HEK293 (cell line): ENCODE measurements at regions not wholly inside any gene's neighbourhood (a gene's known extent, or its start where the extent isn't known, plus 50 kb on each side); places are given as distances from the start of the nearest gene placed in this dataset.

Source experiments
- CTCF ChIA-PET: fragments of 350-600 bp; formaldehyde crosslinking; extraction: SDS; loops from one replicate; lab custom pipeline; 2021; ENCODE audit warnings: antibody characterized with exemption; lab: Yijun Ruan, JAX
- POLR2A ChIA-PET: fragments of 300-600 bp; formaldehyde crosslinking; extraction: SDS; loops from one replicate; lab custom pipeline; 2020; ENCODE audit warnings: antibody characterized with exemption, inconsistent platforms; lab: Yijun Ruan, JAX
- H3K27ac ChIP-seq: fragments of 200-500 bp; sonication (Bioruptor generic); 2 replicates; pipeline ENCODE4 v1.5.1; 2014; ENCODE audit warnings: low read depth, low read length, control low read depth, inconsistent platforms; ENCODE audit errors: extremely low read depth
- H3K36me3 ChIP-seq, 2 experiments: fragments of 200-500 bp in 1 of 2; sonication (Bioruptor generic) in 1 of 2; 1 replicate in 1 of 2; 2 replicates in 1 of 2; pipeline ENCODE4 v1.5.1; 2014 to 2017; ENCODE audit warnings: inconsistent platforms in 2 of 2, low read length in 2 of 2; ENCODE audit not compliant: control insufficient read depth in 2 of 2, insufficient read depth in 1 of 2
- H3K4me1 ChIP-seq: fragments of 200-500 bp; sonication (Bioruptor generic); 2 replicates; pipeline ENCODE4 v1.5.1; 2014; ENCODE audit warnings: mild to moderate bottlenecking, low read length, inconsistent platforms; ENCODE audit not compliant: control insufficient read depth, insufficient read depth
- H3K4me3 ChIP-seq: 2 replicates; pipeline ENCODE4 v1.5.1; 2011; ENCODE audit warnings: low read depth, mild to moderate bottlenecking, control low read depth, low read length, moderate library complexity
- H3K9me3 ChIP-seq: fragments of 200-500 bp; sonication (Bioruptor generic); 2 replicates; pipeline ENCODE4 v1.5.1; 2014; ENCODE audit warnings: low read depth, low read length, inconsistent platforms; ENCODE audit not compliant: control insufficient read depth, insufficient read depth
- ATF2 ChIP-seq: fragments of 450-650 bp; formaldehyde crosslinking; IDR thresholded peaks from 2 replicates; pipeline ENCODE4 v1.5.1; 2016; ENCODE audit warnings: missing biosample characterization, missing genetic modification characterization, low read depth
- GLI2 ChIP-seq: fragments of 450-650 bp; formaldehyde crosslinking; IDR thresholded peaks from 2 replicates; pipeline ENCODE4; 2017; ENCODE audit warnings: missing biosample characterization, missing genetic modification characterization, low read depth, borderline replicate concordance
- GLIS2 ChIP-seq: fragments of 450-650 bp; formaldehyde crosslinking; IDR thresholded peaks from 2 replicates; pipeline ENCODE4 v1.5.1; 2016; ENCODE audit warnings: missing biosample characterization, missing genetic modification characterization
- HOXD13 ChIP-seq: sonication (generic); formaldehyde crosslinking; IDR thresholded peaks from 2 replicates; pipeline ENCODE4 v1.8.0; 2022; ENCODE audit warnings: missing genetic modification reagents, borderline replicate concordance
- KLF16 ChIP-seq: fragments of 450-650 bp; formaldehyde crosslinking; IDR thresholded peaks from 2 replicates; pipeline ENCODE4 v1.5.1; 2017; ENCODE audit warnings: missing biosample characterization, missing genetic modification characterization
- MZF1 ChIP-seq: fragments of 450-650 bp; formaldehyde crosslinking; IDR thresholded peaks from 2 replicates; pipeline ENCODE4 v1.5.1; 2017; ENCODE audit warnings: missing biosample characterization, missing genetic modification characterization, borderline replicate concordance
- SETDB1 ChIP-seq: IDR thresholded peaks from one replicate; pipeline ENCODE4 v1.6.1; 2017; ENCODE audit warnings: mild to moderate bottlenecking, low read length, moderate library complexity, mixed read lengths; ENCODE audit not compliant: insufficient read length
- SP2 ChIP-seq: fragments of 450-650 bp; formaldehyde crosslinking; IDR thresholded peaks from 2 replicates; pipeline ENCODE4 v1.5.1; 2016; ENCODE audit warnings: missing biosample characterization, missing genetic modification characterization
- WT1 ChIP-seq: fragments of 450-650 bp; formaldehyde crosslinking; IDR thresholded peaks from 2 replicates; pipeline ENCODE4 v1.5.1; 2016; ENCODE audit warnings: missing biosample characterization, missing genetic modification characterization
- ZFP3 ChIP-seq: fragments of 450-650 bp; formaldehyde crosslinking; IDR thresholded peaks from 2 replicates; pipeline ENCODE4 v1.5.1; 2016; ENCODE audit warnings: low read depth, missing biosample characterization, missing genetic modification characterization
- ZFP69B ChIP-seq: fragments of 450-650 bp; formaldehyde crosslinking; IDR thresholded peaks from 2 replicates; pipeline ENCODE4 v1.5.1; 2016; ENCODE audit warnings: missing biosample characterization, missing genetic modification characterization
- ZNF146 ChIP-seq: fragments of 450-650 bp; formaldehyde crosslinking; IDR thresholded peaks from 2 replicates; pipeline ENCODE4 v1.5.1; 2016; ENCODE audit warnings: missing biosample characterization, missing genetic modification characterization
- ZNF155 ChIP-seq: fragments of 450-650 bp; formaldehyde crosslinking; IDR thresholded peaks from 2 replicates; pipeline ENCODE4 v1.5.1; 2016; ENCODE audit warnings: missing biosample characterization, missing genetic modification characterization
- ZNF19 ChIP-seq: fragments of 450-650 bp; formaldehyde crosslinking; IDR thresholded peaks from 2 replicates; pipeline ENCODE4; 2016; ENCODE audit warnings: missing biosample characterization, missing genetic modification characterization, low read depth
- ZNF202 ChIP-seq: fragments of 450-650 bp; formaldehyde crosslinking; IDR thresholded peaks from 2 replicates; pipeline ENCODE4 v1.5.1; 2016; ENCODE audit warnings: missing biosample characterization, missing genetic modification characterization, borderline replicate concordance
- ZNF214 ChIP-seq: fragments of 450-650 bp; formaldehyde crosslinking; IDR thresholded peaks from 2 replicates; pipeline ENCODE4 v1.5.1; 2017; ENCODE audit warnings: missing biosample characterization, mild to moderate bottlenecking, missing genetic modification characterization, borderline replicate concordance
- ZNF223 ChIP-seq: fragments of 450-650 bp; formaldehyde crosslinking; IDR thresholded peaks from 2 replicates; pipeline ENCODE4 v1.5.1; 2016; ENCODE audit warnings: missing biosample characterization, missing genetic modification characterization
- ZNF248 ChIP-seq: fragments of 450-650 bp; formaldehyde crosslinking; IDR thresholded peaks from 2 replicates; pipeline ENCODE4 v1.5.1; 2017; ENCODE audit warnings: missing biosample characterization, missing genetic modification characterization
- ZNF501 ChIP-seq: fragments of 450-650 bp; formaldehyde crosslinking; IDR thresholded peaks from 2 replicates; pipeline ENCODE4 v1.5.1; 2016; ENCODE audit warnings: missing biosample characterization, missing genetic modification characterization
- ZNF510 ChIP-seq: fragments of 450-650 bp; formaldehyde crosslinking; IDR thresholded peaks from 2 replicates; pipeline ENCODE4 v1.5.1; 2018; ENCODE audit warnings: mild to moderate bottlenecking, missing genetic modification characterization, missing biosample characterization; ENCODE audit not compliant: insufficient replicate concordance
- ZNF558 ChIP-seq: fragments of 450-650 bp; formaldehyde crosslinking; IDR thresholded peaks from 2 replicates; pipeline ENCODE4 v1.5.1; 2016; ENCODE audit warnings: missing biosample characterization, missing genetic modification characterization
- ZNF600 ChIP-seq: fragments of 450-650 bp; formaldehyde crosslinking; IDR thresholded peaks from 2 replicates; pipeline ENCODE4 v1.5.1; 2016; ENCODE audit warnings: missing biosample characterization, missing genetic modification characterization
- ZNF626 ChIP-seq: fragments of 450-650 bp; sonication (Bioruptor Pico); formaldehyde crosslinking; IDR thresholded peaks from 2 replicates; pipeline ENCODE4 v1.5.1; 2018; ENCODE audit warnings: missing biosample characterization, missing genetic modification characterization, inconsistent platforms
- ZNF664 ChIP-seq: fragments of 450-650 bp; formaldehyde crosslinking; IDR thresholded peaks from 2 replicates; pipeline ENCODE4 v1.5.1; 2016; ENCODE audit warnings: missing biosample characterization, missing genetic modification characterization
- ZNF768 ChIP-seq: fragments of 450-650 bp; formaldehyde crosslinking; IDR thresholded peaks from 2 replicates; pipeline ENCODE4 v1.5.1; 2018; ENCODE audit warnings: missing biosample characterization, mild to moderate bottlenecking, missing genetic modification characterization
- ZSCAN16 ChIP-seq: fragments of 450-650 bp; formaldehyde crosslinking; IDR thresholded peaks from 2 replicates; pipeline ENCODE4 v1.5.1; 2016; ENCODE audit warnings: missing biosample characterization, missing genetic modification characterization
- TF ChIP-seq, protein P1 (sequence below): fragments of 450-650 bp; formaldehyde crosslinking; IDR thresholded peaks from 2 replicates; pipeline ENCODE4 v1.5.1; 2016; ENCODE audit warnings: missing biosample characterization, missing genetic modification characterization
- TF ChIP-seq, protein P2 (sequence below): fragments of 450-650 bp; formaldehyde crosslinking; IDR thresholded peaks from 2 replicates; pipeline ENCODE4 v1.5.1; 2016; ENCODE audit warnings: missing biosample characterization, missing genetic modification characterization
- TF ChIP-seq, protein P3 (sequence below): fragments of 450-650 bp; formaldehyde crosslinking; IDR thresholded peaks from 2 replicates; pipeline ENCODE4; 2016; ENCODE audit warnings: missing biosample characterization, missing genetic modification characterization

GRCh38 chr16:73233329-73233765 is 185.4 kb upstream of the ZFHX3 start:
- ChIA-PET POLR2A (interaction anchor here (0.6 kb wide), 1 partner anchor 562 kb away, joined by 6 read pairs; no protein-coding TSS in a partner anchor), CTCF (interaction anchor here (0.6 to 1.1 kb wide), 5 partner anchors 11 to 1075 kb away, joined by 3 to 6 read pairs (median 4); no protein-coding TSS in a partner anchor)
- TF ChIP-seq SETDB1 (no peak), ZFP69B (tag by site-specific recombination) (no peak), ZNF664 (tag by site-specific recombination) (no peak), SP2 (tag by site-specific recombination) (no peak)
- Histone ChIP-seq H3K4me3 (no peak overlapping the region), H3K4me1 (peaks cover 4% of the 10 kb centered on the region), H3K9me3 (no peaks in the 10 kb centered on the region), H3K27ac (no peak overlapping the region), H3K36me3 (no peaks in the 10 kb centered on the region)

GRCh38 chr16:73232555-73233328 is 184.8 kb upstream of the ZFHX3 start:
- Histone ChIP-seq H3K36me3 (no peaks in the 10 kb centered on the region), H3K4me1 (peaks cover 4% of the 10 kb centered on the region), H3K27ac (no peak overlapping the region), H3K4me3 (peak overlapping the region; percentile 18), H3K9me3 (no peaks in the 10 kb centered on the region)
- ChIA-PET CTCF (interaction anchor here (0.6 to 1.1 kb wide), 6 partner anchors 11 to 1075 kb away, joined by 3 to 6 read pairs (median 4); no protein-coding TSS in a partner anchor), POLR2A (interaction anchor here (0.6 to 0.9 kb wide), 2 partner anchors 21 to 562 kb away, joined by 3 to 6 read pairs; no protein-coding TSS in a partner anchor)
- TF ChIP-seq GLI2 (tag by site-specific recombination) (no peak), ATF2 (tag by site-specific recombination) (peak; percentile 91), ZNF19 (no peak), ZNF223 (tag by site-specific recombination) (no peak), ZNF558 (tag by site-specific recombination) (no peak), ZNF214 (tag by site-specific recombination) (no peak), MZF1 (tag by site-specific recombination) (no peak), ZNF510 (tag by site-specific recombination) (no peak), ZNF768 (tag by site-specific recombination) (no peak), GLIS2 (tag by site-specific recombination) (no peak), ZFP3 (tag by site-specific recombination) (no peak), ZNF501 (tag by site-specific recombination) (no peak), ZNF248 (tag by site-specific recombination) (no peak), ZNF155 (no peak), ZNF600 (peak; percentile 76; the same call in 1 of the 2 replicates), KLF16 (tag by site-specific recombination) (0 out of 2 replicates have a peak, but pooled peaks have one; percentile 55), ZNF202 (tag by site-specific recombination) (no peak), ZNF146 (no peak), WT1 (tag by site-specific recombination) (peak; percentile 72), ZSCAN16 (tag by site-specific recombination) (no peak), ZNF626 (tag by site-specific recombination) (no peak), HOXD13 (CRISPR knock-in tag) (no peak)
- TF ChIP-seq, protein P1, sequence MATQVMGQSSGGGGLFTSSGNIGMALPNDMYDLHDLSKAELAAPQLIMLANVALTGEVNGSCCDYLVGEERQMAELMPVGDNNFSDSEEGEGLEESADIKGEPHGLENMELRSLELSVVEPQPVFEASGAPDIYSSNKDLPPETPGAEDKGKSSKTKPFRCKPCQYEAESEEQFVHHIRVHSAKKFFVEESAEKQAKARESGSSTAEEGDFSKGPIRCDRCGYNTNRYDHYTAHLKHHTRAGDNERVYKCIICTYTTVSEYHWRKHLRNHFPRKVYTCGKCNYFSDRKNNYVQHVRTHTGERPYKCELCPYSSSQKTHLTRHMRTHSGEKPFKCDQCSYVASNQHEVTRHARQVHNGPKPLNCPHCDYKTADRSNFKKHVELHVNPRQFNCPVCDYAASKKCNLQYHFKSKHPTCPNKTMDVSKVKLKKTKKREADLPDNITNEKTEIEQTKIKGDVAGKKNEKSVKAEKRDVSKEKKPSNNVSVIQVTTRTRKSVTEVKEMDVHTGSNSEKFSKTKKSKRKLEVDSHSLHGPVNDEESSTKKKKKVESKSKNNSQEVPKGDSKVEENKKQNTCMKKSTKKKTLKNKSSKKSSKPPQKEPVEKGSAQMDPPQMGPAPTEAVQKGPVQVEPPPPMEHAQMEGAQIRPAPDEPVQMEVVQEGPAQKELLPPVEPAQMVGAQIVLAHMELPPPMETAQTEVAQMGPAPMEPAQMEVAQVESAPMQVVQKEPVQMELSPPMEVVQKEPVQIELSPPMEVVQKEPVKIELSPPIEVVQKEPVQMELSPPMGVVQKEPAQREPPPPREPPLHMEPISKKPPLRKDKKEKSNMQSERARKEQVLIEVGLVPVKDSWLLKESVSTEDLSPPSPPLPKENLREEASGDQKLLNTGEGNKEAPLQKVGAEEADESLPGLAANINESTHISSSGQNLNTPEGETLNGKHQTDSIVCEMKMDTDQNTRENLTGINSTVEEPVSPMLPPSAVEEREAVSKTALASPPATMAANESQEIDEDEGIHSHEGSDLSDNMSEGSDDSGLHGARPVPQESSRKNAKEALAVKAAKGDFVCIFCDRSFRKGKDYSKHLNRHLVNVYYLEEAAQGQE: 0 out of 2 replicates have a peak, but pooled peaks have one; percentile 29
- TF ChIP-seq, protein P2, sequence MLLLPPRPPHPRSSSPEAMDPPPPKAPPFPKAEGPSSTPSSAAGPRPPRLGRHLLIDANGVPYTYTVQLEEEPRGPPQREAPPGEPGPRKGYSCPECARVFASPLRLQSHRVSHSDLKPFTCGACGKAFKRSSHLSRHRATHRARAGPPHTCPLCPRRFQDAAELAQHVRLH (tag by site-specific recombination): no peak
- TF ChIP-seq, protein P3, sequence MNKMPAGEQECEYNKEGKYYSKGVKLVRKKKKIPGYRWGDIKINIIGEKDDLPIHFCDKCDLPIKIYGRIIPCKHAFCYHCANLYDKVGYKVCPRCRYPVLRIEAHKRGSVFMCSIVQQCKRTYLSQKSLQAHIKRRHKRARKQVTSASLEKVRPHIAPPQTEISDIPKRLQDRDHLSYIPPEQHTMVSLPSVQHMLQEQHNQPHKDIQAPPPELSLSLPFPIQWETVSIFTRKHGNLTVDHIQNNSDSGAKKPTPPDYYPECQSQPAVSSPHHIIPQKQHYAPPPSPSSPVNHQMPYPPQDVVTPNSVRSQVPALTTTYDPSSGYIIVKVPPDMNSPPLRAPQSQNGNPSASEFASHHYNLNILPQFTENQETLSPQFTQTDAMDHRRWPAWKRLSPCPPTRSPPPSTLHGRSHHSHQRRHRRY (tag by site-specific recombination): no peak
